Neutrophil (primary cell): ENCODE measurements at regions not wholly inside any gene's neighbourhood (a gene's known extent, or its start where the extent isn't known, plus 50 kb on each side); places are given as distances from the start of the nearest gene placed in this dataset.

Source experiments
- H3K27ac ChIP-seq: fragments of 200-600 bp; sonication (generic); 2 replicates; pipeline ENCODE4 v1.5.1; 2016; ENCODE audit warnings: mild to moderate bottlenecking, moderate library complexity
- H3K27me3 ChIP-seq: fragments of 200-600 bp; sonication (generic); 2 replicates; pipeline ENCODE4 v1.6.0; 2016; ENCODE audit warnings: mild to moderate bottlenecking
- H3K36me3 ChIP-seq: fragments of 200-600 bp; sonication (generic); 2 replicates; pipeline ENCODE4 v1.5.1; 2017
- H3K4me1 ChIP-seq, 2 experiments: fragments of 200-600 bp in 1 of 2; sonication (generic) in 1 of 2; 1 replicate in 1 of 2; 2 replicates in 1 of 2; pipeline versions ENCODE4 v1.5.1 to v1.6.1; 2013 to 2016; ENCODE audit warnings: low read depth in 1 of 2, low read length in 1 of 2, mild to moderate bottlenecking in 1 of 2, moderate library complexity in 1 of 2; ENCODE audit not compliant: control insufficient read depth in 1 of 2, insufficient read depth in 1 of 2
- H3K4me3 ChIP-seq, 2 experiments: fragments of 200-600 bp in 1 of 2; sonication (generic) in 1 of 2; 1 replicate in 1 of 2; 2 replicates in 1 of 2; pipeline ENCODE4 v1.5.1; 2013 to 2016; ENCODE audit warnings: low read depth in 1 of 2, low read length in 1 of 2, mild to moderate bottlenecking in 1 of 2, moderate library complexity in 1 of 2
- H3K9me3 ChIP-seq: fragments of 200-600 bp; sonication (generic); 2 replicates; pipeline ENCODE4 v1.5.1; 2016
- CTCF ChIP-seq: fragments of 200-600 bp; sonication (generic); IDR thresholded peaks from 2 replicates; pipeline ENCODE4 v1.5.1; 2016; ENCODE audit warnings: antibody characterized with exemption

- no peak for TF ChIP-seq CTCF
- Histone ChIP-seq H3K9me3 (no peaks in the 10 kb centered on the region), H3K36me3 (no peaks in the 10 kb centered on the region), H3K27me3 (peaks cover 33% of the 10 kb centered on the region), H3K4me3 (no peak overlapping the region), H3K4me1 (no peaks in the 10 kb centered on the region), H3K27ac (no peak overlapping the region)
Measured at GRCh38 chr7:131607291-131608115, 51.1 kb upstream of the PODXL start.

- Histone ChIP-seq H3K9me3 (no peaks in the 10 kb centered on the region), H3K4me1 (no peaks in the 10 kb centered on the region), H3K36me3 (no peaks in the 10 kb centered on the region), H3K27ac (no peak overlapping the region), H3K27me3 (peaks cover 33% of the 10 kb centered on the region), H3K4me3 (no peak overlapping the region)
- no peak for TF ChIP-seq CTCF
Measured at GRCh38 chr7:131606346-131607290, 50.2 kb upstream of the PODXL start.
